ENCODE measurements at regions not wholly inside any gene's neighbourhood (a gene's known extent, or its start where the extent isn't known, plus 50 kb on each side); places are given as distances from the start of the nearest gene placed in this dataset.

- no peak for DNase-seq
These were observed 52.7 kb upstream of the FAM20C start for GRCh38 chr7:139561-140243.

DNA sequence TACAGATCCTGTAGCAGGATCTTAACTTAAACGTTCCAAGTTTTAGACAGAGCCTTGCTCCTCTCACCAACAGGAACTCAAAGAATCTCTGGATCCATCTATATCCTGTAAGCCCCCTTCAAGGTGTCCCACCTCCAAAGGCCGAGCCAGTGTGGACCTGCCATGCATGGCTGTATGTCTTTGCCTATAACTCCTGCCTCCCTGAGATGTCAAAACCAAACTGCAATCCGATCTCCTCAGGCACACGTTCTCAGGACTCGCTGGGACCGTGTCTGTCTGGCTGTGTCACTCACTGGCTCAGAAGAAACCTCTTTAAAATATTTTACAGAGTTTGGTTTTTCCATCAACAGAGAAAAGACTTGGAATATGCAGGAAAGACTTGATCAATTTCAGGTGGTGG, 51.4 kb upstream of the FAM20C start:
- no peak for DNase-seq

GRCh38 chr7:142248-142941, 50.0 kb upstream of the FAM20C start:
- DNase-seq, result no peak
